ENCODE measurements at regions not wholly inside any gene's neighbourhood (a gene's known extent, or its start where the extent isn't known, plus 50 kb on each side); places are given as distances from the start of the nearest gene placed in this dataset.

DNA sequence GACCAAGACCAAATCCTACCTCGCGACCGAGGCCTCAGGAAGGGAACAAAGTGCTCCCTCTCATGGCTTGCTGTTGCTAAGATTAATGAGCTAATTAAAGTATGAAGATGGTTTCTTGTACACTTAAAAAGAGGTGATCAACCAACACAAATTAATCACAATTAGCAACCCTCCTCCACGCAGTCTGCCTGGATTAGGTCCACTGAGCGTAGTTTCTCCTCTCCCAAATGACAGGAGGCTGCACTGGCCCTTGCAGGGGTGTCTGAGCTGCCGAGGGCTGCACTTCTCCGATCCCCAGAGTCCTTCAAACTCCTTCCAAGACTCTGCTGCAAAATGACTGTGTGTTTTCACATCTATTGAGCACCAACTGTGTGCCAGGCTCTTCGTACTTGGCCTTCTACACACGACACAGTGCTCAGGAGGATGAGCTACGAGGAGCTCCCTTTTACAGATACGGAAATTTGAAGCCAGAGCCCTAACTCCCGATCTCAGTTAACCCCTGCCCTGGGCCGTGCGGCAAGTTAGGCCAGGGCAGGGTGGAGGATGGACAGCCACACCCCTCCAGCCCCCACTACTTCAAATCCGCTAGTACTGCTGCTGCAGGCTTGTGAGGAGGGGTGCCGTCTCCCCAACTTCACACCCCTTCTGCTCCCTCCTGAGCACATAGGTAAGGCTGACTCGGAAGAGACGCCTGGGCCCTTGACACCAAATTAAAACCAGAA, 101.0 kb upstream of the LINGO1 start (continued):
- TF ChIP-seq, protein P1, sequence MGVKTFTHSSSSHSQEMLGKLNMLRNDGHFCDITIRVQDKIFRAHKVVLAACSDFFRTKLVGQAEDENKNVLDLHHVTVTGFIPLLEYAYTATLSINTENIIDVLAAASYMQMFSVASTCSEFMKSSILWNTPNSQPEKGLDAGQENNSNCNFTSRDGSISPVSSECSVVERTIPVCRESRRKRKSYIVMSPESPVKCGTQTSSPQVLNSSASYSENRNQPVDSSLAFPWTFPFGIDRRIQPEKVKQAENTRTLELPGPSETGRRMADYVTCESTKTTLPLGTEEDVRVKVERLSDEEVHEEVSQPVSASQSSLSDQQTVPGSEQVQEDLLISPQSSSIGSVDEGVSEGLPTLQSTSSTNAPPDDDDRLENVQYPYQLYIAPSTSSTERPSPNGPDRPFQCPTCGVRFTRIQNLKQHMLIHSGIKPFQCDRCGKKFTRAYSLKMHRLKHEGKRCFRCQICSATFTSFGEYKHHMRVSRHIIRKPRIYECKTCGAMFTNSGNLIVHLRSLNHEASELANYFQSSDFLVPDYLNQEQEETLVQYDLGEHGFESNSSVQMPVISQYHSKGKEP (tag by site-specific recombination; IDR thresholded peaks at IDR 0.05) = no peak

DNA sequence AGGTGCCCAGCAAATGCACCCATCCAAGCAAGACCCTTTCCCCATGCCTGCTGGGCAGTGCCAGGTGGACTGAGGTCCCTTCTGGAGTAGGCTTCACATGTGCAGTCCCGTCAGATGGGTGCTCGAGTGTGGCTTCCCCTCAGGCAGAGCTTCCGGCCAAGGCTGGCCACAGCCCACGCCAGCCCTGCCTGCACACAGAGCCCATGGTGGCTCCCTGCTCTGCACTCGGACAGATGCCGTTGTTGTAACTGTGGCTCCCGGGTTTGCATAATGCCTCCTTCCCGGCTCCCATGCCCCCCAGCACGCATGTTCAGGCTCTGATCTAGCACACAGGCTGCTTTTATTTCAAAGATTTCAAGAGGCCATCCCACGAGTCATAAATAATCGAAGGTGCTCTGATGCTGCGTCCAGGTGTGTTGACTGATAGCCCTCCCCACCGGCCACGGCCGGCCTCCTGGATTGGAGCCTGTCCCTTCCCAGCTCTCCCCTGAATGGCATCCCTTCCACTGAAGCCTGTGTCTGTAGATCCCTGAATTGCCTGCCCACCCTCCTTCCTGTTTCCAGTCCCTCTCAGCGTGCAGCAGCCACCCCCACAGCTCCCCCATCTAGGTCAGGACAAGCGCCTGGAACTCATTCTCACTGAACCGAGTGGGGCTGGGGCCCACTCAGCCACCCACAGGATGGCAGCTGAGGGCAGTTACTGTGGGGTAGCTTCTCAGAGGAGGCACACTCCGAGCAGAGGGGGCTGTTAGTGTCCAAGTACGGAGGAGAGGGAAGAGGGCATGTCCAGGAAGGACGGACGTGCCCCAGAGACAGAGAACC, 100.0 kb upstream of the LINGO1 start:
- POLR2A ChIA-PET = no interaction called here
- TF ChIP-seq REPIN1 (tag by site-specific recombination; IDR thresholded peaks at IDR 0.05; ENCODE audit: low read depth) = no peak
- peak; percentile 83 for TF ChIP-seq EGR2 (tag by site-specific recombination; IDR thresholded peaks at IDR 0.05; ENCODE audit: low read depth)
- TF ChIP-seq ZBTB48 (tag by site-specific recombination; IDR thresholded peaks at IDR 0.05) = no peak
- peak; percentile 81 for TF ChIP-seq ZFHX2 (tag by site-specific recombination; conservative IDR thresholded peaks at IDR 0.05)
- Histone ChIP-seq H3K36me3 (ENCODE audit: control insufficient read depth in 2 of 2, insufficient read depth in 1 of 2, low read length in 2 of 2) (no peaks in the 10 kb centered on the region), H3K27ac (ENCODE audit: extremely low read depth, low read depth, low read length) (no peak overlapping the region), H3K4me3 (ENCODE audit: low read depth, low read length) (no peak overlapping the region), H3K9me3 (ENCODE audit: control insufficient read depth, insufficient read depth, low read depth, low read length) (no peaks in the 10 kb centered on the region), H3K4me1 (ENCODE audit: control insufficient read depth, insufficient read depth, low read length) (no peaks in the 10 kb centered on the region)
- CTCF ChIA-PET = interaction anchor here (1.2 kb wide), 1 partner anchor 75 kb away, joined by 3 read pairs; no protein-coding TSS in a partner anchor

DNA sequence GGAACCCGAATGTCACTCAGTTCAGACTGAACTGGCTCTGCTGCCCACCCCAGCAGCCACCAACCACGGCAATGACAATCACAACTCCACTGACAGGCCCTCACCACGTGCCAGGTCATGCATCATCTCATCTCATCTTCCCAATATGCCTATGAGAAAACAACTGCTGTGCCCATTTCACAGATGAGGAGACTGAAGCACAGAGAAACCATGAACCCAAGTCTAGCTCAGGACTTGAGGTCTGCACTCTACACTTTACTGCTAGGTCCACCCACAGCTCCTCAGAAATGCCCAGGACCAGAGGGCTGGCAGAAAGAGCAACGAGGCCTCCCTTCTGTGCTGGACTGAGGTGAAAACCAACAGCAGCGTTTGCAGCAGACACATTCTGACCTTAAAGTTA, 99.2 kb upstream of the LINGO1 start:
- ChIA-PET CTCF (interaction anchor here (1.5 kb wide), 1 partner anchor 90 kb away, joined by 7 read pairs; no protein-coding TSS in a partner anchor), POLR2A (no interaction called here)
- H3K4me3 ChIP-seq (ENCODE audit: low read depth, low read length) = no peak overlapping the region
- TF ChIP-seq HOXA7 (CRISPR knock-in tag; IDR thresholded peaks at IDR 0.05; ENCODE audit: borderline replicate concordance) (no peak), MYNN (tag by site-specific recombination; IDR thresholded peaks at IDR 0.05; ENCODE audit: borderline replicate concordance) (no peak), KLF9 (tag by site-specific recombination; IDR thresholded peaks at IDR 0.05; ENCODE audit: low read depth) (no peak), ZNF473 (tag by site-specific recombination; IDR thresholded peaks at IDR 0.05) (no peak), ZSCAN23 (tag by site-specific recombination; IDR thresholded peaks at IDR 0.05) (no peak), ZNF114 (tag by site-specific recombination; IDR thresholded peaks at IDR 0.05) (no peak), ZBTB8A (tag by site-specific recombination; IDR thresholded peaks at IDR 0.05) (no peak), ZNF335 (tag by site-specific recombination; conservative IDR thresholded peaks at IDR 0.05) (no peak), TRIM28 (IDR thresholded peaks at IDR 0.05; ENCODE audit: borderline replicate concordance, low read length) (no peak), ZNF112 (tag by site-specific recombination; IDR thresholded peaks at IDR 0.05) (no peak), ZNF394 (tag by site-specific recombination; IDR thresholded peaks at IDR 0.05; ENCODE audit: borderline replicate concordance) (no peak), ZNF266 (tag by site-specific recombination; IDR thresholded peaks at IDR 0.05; ENCODE audit: low read depth) (no peak), ZNF157 (tag by site-specific recombination; IDR thresholded peaks at IDR 0.05) (no peak), GFI1B (tag by site-specific recombination; IDR thresholded peaks at IDR 0.05) (no peak), ZNF600 (tag by site-specific recombination; IDR thresholded peaks at IDR 0.05) (no peak)
- TF ChIP-seq, protein P2, sequence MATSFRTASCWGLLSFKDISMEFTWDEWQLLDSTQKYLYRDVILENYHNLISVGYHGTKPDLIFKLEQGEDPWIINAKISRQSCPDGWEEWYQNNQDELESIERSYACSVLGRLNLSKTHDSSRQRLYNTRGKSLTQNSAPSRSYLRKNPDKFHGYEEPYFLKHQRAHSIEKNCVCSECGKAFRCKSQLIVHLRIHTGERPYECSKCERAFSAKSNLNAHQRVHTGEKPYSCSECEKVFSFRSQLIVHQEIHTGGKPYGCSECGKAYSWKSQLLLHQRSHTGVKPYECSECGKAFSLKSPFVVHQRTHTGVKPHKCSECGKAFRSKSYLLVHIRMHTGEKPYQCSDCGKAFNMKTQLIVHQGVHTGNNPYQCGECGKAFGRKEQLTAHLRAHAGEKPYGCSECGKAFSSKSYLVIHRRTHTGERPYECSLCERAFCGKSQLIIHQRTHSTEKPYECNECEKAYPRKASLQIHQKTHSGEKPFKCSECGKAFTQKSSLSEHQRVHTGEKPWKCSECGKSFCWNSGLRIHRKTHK (tag by site-specific recombination; IDR thresholded peaks at IDR 0.05) = no peak
- TF ChIP-seq, protein P3, sequence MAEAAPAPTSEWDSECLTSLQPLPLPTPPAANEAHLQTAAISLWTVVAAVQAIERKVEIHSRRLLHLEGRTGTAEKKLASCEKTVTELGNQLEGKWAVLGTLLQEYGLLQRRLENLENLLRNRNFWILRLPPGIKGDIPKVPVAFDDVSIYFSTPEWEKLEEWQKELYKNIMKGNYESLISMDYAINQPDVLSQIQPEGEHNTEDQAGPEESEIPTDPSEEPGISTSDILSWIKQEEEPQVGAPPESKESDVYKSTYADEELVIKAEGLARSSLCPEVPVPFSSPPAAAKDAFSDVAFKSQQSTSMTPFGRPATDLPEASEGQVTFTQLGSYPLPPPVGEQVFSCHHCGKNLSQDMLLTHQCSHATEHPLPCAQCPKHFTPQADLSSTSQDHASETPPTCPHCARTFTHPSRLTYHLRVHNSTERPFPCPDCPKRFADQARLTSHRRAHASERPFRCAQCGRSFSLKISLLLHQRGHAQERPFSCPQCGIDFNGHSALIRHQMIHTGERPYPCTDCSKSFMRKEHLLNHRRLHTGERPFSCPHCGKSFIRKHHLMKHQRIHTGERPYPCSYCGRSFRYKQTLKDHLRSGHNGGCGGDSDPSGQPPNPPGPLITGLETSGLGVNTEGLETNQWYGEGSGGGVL (tag by site-specific recombination; IDR thresholded peaks at IDR 0.05) = no peak
- TF ChIP-seq, protein P4, sequence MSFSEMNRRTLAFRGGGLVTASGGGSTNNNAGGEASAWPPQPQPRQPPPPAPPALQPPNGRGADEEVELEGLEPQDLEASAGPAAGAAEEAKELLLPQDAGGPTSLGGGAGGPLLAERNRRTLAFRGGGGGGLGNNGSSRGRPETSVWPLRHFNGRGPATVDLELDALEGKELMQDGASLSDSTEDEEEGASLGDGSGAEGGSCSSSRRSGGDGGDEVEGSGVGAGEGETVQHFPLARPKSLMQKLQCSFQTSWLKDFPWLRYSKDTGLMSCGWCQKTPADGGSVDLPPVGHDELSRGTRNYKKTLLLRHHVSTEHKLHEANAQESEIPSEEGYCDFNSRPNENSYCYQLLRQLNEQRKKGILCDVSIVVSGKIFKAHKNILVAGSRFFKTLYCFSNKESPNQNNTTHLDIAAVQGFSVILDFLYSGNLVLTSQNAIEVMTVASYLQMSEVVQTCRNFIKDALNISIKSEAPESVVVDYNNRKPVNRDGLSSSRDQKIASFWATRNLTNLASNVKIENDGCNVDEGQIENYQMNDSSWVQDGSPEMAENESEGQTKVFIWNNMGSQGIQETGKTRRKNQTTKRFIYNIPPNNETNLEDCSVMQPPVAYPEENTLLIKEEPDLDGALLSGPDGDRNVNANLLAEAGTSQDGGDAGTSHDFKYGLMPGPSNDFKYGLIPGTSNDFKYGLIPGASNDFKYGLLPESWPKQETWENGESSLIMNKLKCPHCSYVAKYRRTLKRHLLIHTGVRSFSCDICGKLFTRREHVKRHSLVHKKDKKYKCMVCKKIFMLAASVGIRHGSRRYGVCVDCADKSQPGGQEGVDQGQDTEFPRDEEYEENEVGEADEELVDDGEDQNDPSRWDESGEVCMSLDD (tag by site-specific recombination; IDR thresholded peaks at IDR 0.05) = no peak
- no peaks in the 10 kb centered on the region for H3K9me3 ChIP-seq (ENCODE audit: control insufficient read depth, insufficient read depth, low read depth, low read length)
- no peaks in the 10 kb centered on the region for H3K36me3 ChIP-seq (ENCODE audit: control insufficient read depth in 2 of 2, insufficient read depth in 1 of 2, low read length in 2 of 2)
- no peak overlapping the region for H3K27ac ChIP-seq (ENCODE audit: extremely low read depth, low read depth, low read length)
- H3K4me1 ChIP-seq (ENCODE audit: control insufficient read depth, insufficient read depth, low read length) = no peaks in the 10 kb centered on the region

Measured in HEK293 (cell line).